Mammary epithelial cell (primary cell): ENCODE measurements at regions not wholly inside any gene's neighbourhood (a gene's known extent, or its start where the extent isn't known, plus 50 kb on each side); places are given as distances from the start of the nearest gene placed in this dataset.

Source experiments
- CTCF ChIP-seq, 2 donors: IDR thresholded peaks in 1 of 2; conservative IDR thresholded peaks in 1 of 2; 2 replicates each; pipeline ENCODE4 v1.5.1; 2011 to 2012; ENCODE audit warnings: inconsistent platforms in 2 of 2, low read length in 2 of 2, mild to moderate bottlenecking in 2 of 2, control low read depth in 1 of 2, low read depth in 1 of 2; ENCODE audit not compliant: insufficient read depth in 1 of 2; ENCODE audit errors: extremely low read depth in 1 of 2
- EZH2 ChIP-seq: IDR thresholded peaks from 2 replicates; pipeline ENCODE4 v1.6.1; 2012; ENCODE audit warnings: low read length, inconsistent platforms, borderline replicate concordance

DNA sequence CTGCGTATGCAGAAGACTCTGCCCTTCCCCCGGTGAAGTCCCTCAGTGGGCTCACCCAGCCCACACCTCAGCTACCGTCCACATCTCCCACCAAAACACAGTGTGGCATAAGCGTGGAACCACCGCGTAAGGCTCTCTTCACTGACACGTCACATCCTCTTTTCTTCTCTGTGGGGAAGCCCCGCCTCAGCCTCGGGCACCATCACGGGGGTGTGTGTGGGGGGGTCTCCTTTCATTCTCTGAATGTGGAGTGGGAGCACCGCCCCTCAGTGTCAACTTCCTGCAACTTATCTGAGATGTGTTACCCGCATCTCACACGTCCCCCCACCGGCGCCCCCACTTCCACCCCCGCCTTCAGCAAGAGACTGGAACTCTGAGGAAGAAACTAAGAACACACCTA, 388.4 kb upstream of the JARID2 start:
- TF ChIP-seq CTCF (conservative IDR thresholded peaks at IDR 0.05 in 1 of 2, IDR thresholded peaks at IDR 0.05 in 1 of 2; ENCODE audit: extremely low read depth in 1 of 2, insufficient read depth in 1 of 2, low read depth in 1 of 2, low read length in 2 of 2) = no peak
- no peak for TF ChIP-seq EZH2
